ENCODE measurements at regions not wholly inside any gene's neighbourhood (a gene's known extent, or its start where the extent isn't known, plus 50 kb on each side); places are given as distances from the start of the nearest gene placed in this dataset.

DNA sequence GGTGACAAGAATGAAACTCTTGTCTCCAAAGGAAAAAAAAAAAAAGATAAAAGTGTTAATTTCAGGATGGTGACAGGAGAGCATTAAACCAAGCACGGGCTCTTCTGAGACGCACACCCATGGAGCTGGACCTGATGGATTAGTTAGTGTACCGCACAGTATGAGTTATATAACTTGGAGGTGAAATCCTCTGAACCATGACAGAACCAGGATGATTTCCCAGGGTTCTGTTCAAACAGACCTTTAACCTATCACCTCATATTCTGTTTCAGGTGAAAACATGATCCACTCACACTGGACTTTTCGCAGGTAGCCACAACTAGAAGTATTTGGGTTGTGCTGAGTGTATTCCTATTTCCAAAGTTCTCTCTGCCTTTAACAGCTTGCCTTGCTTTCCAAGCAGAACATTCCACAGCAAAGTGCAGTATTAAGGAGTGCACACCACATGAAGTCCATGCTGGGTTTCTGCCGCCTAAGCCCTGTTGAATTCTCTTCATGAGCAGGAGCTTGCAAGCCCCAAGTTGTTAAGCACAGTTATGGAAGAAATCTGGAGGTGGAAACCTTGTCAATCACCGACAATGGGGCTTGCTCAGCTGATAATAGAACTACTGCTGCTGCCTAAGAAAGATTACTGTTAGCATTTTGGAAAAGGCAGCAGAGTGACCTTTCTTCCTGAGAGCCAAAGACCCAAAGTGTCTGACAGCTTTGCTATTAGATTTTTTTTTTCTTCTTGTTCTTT is 461.7 kb downstream of the TLE1 start:
- TF ChIP-seq, protein P1, sequence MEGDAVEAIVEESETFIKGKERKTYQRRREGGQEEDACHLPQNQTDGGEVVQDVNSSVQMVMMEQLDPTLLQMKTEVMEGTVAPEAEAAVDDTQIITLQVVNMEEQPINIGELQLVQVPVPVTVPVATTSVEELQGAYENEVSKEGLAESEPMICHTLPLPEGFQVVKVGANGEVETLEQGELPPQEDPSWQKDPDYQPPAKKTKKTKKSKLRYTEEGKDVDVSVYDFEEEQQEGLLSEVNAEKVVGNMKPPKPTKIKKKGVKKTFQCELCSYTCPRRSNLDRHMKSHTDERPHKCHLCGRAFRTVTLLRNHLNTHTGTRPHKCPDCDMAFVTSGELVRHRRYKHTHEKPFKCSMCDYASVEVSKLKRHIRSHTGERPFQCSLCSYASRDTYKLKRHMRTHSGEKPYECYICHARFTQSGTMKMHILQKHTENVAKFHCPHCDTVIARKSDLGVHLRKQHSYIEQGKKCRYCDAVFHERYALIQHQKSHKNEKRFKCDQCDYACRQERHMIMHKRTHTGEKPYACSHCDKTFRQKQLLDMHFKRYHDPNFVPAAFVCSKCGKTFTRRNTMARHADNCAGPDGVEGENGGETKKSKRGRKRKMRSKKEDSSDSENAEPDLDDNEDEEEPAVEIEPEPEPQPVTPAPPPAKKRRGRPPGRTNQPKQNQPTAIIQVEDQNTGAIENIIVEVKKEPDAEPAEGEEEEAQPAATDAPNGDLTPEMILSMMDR (IDR thresholded peaks at IDR 0.05), result no peak
- TF ChIP-seq POLR2AphosphoS5 (IDR thresholded peaks at IDR 0.05; ENCODE audit: insufficient read depth in 1 of 2, low read depth in 1 of 2), result no peak

All from vagina (tissue), 2 donors.